ENCODE measurements at regions not wholly inside any gene's neighbourhood (a gene's known extent, or its start where the extent isn't known, plus 50 kb on each side); places are given as distances from the start of the nearest gene placed in this dataset.

GRCh38 chr1:219744652-219745469, 132.0 kb upstream of the ZC3H11B start:
- no peak for TF ChIP-seq CTCF (IDR thresholded peaks at IDR 0.05)
- no peak for TF ChIP-seq POLR2A (IDR thresholded peaks at IDR 0.05; ENCODE audit: low read depth)
- TF ChIP-seq EP300 (IDR thresholded peaks at IDR 0.05): no peak
- TF ChIP-seq POLR2AphosphoS5 (IDR thresholded peaks at IDR 0.05): no peak
- Histone ChIP-seq H3K4me3 (no peak overlapping the region), H3K27me3 (no peaks in the 10 kb centered on the region), H3K36me3 (no peaks in the 10 kb centered on the region), H3K4me1 (no peaks in the 10 kb centered on the region), H3K27ac (replicated peaks in 1 of 4) (no peak overlapping the region), H3K9me3 (no peaks in the 10 kb centered on the region)
- 47% methylated on average over 3 of the region's 3 CpGs for WGBS
- intact Hi-C loops (cut with DNase I): no loop called here
- DNase-seq (ENCODE audit: extremely low spot score): no peak

DNA sequence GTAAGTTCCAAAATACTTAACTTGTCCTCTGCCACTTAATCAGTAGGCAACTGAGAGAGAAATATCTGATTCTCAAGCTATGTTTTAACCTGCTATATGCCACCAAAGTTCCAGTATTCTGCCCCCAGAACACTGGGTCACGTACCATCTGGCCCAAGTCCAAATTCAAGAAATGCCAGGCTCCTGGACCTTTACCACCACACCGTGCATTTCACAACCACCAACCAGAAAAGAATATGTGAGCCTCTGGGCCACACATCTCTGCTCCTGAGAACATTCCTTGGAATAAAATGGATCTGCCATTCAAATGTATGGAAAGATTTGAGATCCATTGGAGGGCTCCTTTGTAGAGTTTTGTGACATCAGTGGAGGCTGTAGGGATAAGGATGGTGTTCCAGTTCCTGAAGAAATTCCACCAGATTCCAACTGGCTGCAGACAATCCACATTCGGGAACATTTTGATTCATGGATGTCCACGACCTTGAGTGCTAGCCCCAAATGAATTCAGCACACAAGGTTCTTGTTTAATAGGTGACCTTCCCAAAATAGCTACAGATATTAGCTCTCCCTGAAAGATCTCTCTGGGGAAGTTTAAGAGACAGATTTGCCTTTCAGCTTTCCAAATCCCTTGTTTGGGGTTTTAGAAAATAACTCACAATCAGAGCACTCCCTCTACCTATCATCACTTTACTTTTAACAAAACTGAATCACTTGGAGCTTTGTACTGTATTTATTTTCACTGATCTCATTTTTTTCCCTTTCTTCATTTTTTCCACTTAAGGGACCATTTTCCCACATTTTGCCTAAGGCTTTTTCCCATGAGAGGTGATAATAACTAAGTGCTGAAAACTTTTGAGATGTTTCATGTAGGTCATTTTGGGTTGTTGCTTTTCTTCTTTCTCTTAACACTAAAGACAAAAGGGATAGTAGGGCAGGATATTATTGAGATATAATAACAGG, 128.4 kb upstream of the ZC3H11B start:
- Histone ChIP-seq H3K36me3 (no peaks in the 10 kb centered on the region), H3K27me3 (no peaks in the 10 kb centered on the region), H3K4me1 (no peaks in the 10 kb centered on the region), H3K4me3 (no peak overlapping the region), H3K27ac (replicated peaks in 1 of 4) (no peak overlapping the region), H3K9me3 (no peaks in the 10 kb centered on the region)
- no peak for DNase-seq (ENCODE audit: extremely low spot score)
- TF ChIP-seq CTCF (IDR thresholded peaks at IDR 0.05): no peak
- no peak for TF ChIP-seq POLR2A (IDR thresholded peaks at IDR 0.05; ENCODE audit: low read depth)
- TF ChIP-seq EP300 (IDR thresholded peaks at IDR 0.05): no peak
- TF ChIP-seq POLR2AphosphoS5 (IDR thresholded peaks at IDR 0.05): no peak
- intact Hi-C loops (cut with DNase I): no loop called here
- 77% methylated on average over 4 of the region's 4 CpGs for WGBS

DNA sequence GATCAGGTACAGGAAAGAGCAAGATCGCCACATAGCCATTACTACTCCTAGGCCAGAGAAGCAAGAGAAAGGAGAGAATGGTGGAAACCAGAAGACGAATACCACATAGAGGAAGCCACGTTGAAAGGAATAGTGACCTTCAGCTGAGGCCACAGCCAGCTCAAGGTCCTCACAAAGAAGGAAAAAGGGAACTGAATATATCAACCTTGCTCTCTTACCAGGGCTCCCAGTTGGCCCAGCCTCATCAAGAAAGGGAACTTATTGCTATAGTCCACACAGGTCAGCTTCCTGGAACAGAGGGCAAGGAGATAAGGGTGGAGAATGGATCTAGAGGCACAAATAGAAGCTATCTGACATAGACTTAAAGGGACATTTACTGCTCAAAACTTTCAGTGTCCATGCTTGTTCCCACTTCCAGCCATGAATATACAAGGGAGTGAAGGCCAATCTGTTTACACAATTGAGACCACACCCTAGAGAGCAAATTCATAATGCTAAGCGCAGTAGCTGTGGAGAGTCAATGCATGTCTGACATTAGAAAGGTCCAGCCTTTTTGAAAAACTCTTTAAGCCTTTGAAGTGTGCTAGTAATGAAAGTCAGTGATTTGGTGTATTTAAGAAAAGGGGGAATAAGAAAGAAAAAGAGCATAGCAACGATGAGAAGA, 120.7 kb upstream of the ZC3H11B start:
- H3K4me3 ChIP-seq: no peak overlapping the region
- WGBS: 84% methylated on average over 5 of the region's 5 CpGs
- intact Hi-C loops (cut with DNase I): no loop called here
- DNase-seq (ENCODE audit: extremely low spot score): no peak
- no peaks in the 10 kb centered on the region for H3K27me3 ChIP-seq
- no peak for TF ChIP-seq EP300 (IDR thresholded peaks at IDR 0.05)
- no peak for TF ChIP-seq CTCF (IDR thresholded peaks at IDR 0.05)
- TF ChIP-seq POLR2AphosphoS5 (IDR thresholded peaks at IDR 0.05): no peak
- TF ChIP-seq POLR2A (IDR thresholded peaks at IDR 0.05; ENCODE audit: low read depth): no peak
- H3K36me3 ChIP-seq: no peaks in the 10 kb centered on the region
- H3K4me1 ChIP-seq: peaks cover 0 to 3% (median 0%) of the 10 kb centered on the region in 4 donors
- no peaks in the 10 kb centered on the region for H3K9me3 ChIP-seq
- H3K27ac ChIP-seq (replicated peaks in 1 of 4): no peak overlapping the region

DNA sequence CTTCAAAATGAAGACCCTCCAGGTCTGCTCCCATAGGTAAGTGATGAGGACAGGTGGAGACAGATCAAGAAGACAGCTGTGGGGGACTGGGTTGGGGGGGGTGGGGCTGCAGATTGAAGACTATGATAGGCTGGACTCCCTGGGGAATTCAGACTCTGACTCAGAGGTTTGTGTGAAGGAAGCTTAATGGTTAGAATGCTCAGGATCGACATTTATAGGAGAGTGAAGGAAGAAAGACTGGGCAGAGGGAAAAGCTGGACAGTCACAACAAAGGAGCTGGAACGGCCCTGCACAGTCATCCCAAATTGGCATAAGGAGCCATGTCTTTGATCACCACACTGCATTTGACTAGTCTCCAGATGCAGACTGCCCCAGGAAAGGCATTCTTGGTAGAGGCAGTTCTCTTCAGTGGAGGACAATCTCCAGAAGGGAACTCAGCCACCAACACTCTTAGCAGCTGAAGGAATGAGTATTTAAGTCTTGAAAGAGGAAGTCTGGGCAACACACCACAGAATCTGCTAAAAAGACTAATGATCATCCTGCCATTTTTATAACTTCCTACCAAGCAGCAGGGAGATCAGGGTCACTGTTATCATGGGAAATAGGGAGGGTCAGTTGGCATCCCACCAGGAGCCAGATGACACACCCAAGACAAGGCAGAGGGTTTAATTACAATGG, 120.0 kb upstream of the ZC3H11B start:
- Histone ChIP-seq H3K36me3 (no peaks in the 10 kb centered on the region), H3K4me1 (peaks cover 0 to 3% (median 0%) of the 10 kb centered on the region in 4 donors), H3K4me3 (no peak overlapping the region), H3K27me3 (no peaks in the 10 kb centered on the region), H3K27ac (replicated peaks in 1 of 4) (no peak overlapping the region), H3K9me3 (no peaks in the 10 kb centered on the region)
- TF ChIP-seq CTCF (IDR thresholded peaks at IDR 0.05): no peak
- no peak for TF ChIP-seq POLR2AphosphoS5 (IDR thresholded peaks at IDR 0.05)
- TF ChIP-seq POLR2A (IDR thresholded peaks at IDR 0.05; ENCODE audit: low read depth): no peak
- TF ChIP-seq EP300 (IDR thresholded peaks at IDR 0.05): no peak
- intact Hi-C loops (cut with DNase I): no loop called here
- WGBS: 85% methylated on average over 1 of the region's 2 CpGs
- DNase-seq (ENCODE audit: extremely low spot score): no peak

Data from esophagus muscularis mucosa (tissue), 4 donors.